Chondrocyte (in vitro differentiated cells): ENCODE measurements at regions not wholly inside any gene's neighbourhood (a gene's known extent, or its start where the extent isn't known, plus 50 kb on each side); places are given as distances from the start of the nearest gene placed in this dataset.

Source experiments
- DNase-seq: peaks from one replicate; pipeline ENCODE4 v3.0.0; 2021; ENCODE audit warnings: mixed read lengths, low spot score
- H3K27ac Mint-ChIP-seq: one replicate; pipeline ENCODE4 v1.8.0; 2021; ENCODE audit warnings: mild to moderate bottlenecking, moderate library complexity, mixed read lengths; ENCODE audit not compliant: unreplicated experiment
- H3K27me3 Mint-ChIP-seq: 2 replicates; pipeline ENCODE4 v1.8.0; 2021; ENCODE audit warnings: low read depth, mixed read lengths
- H3K36me3 Mint-ChIP-seq: 2 replicates; pipeline ENCODE4 v1.8.0; 2021; ENCODE audit warnings: low read depth, mixed read lengths
- H3K4me1 Mint-ChIP-seq: 2 replicates; pipeline ENCODE4 v1.8.0; 2021; ENCODE audit warnings: low read depth, mild to moderate bottlenecking, mixed read lengths
- H3K4me3 Mint-ChIP-seq: one replicate; pipeline ENCODE4 v1.8.0; 2021; ENCODE audit warnings: mild to moderate bottlenecking, moderate library complexity, mixed read lengths; ENCODE audit not compliant: unreplicated experiment
- H3K9me3 Mint-ChIP-seq: 2 replicates; pipeline ENCODE4 v1.8.0; 2021; ENCODE audit warnings: low read depth, mixed read lengths
- TF ChIP-seq, protein P1 (sequence below): fragments of 200-600 bp; sonication (generic); IDR thresholded peaks from 2 replicates; pipeline ENCODE4 v1.5.0; 2021; ENCODE audit warnings: antibody characterized with exemption, mild to moderate bottlenecking, moderate library complexity

DNA sequence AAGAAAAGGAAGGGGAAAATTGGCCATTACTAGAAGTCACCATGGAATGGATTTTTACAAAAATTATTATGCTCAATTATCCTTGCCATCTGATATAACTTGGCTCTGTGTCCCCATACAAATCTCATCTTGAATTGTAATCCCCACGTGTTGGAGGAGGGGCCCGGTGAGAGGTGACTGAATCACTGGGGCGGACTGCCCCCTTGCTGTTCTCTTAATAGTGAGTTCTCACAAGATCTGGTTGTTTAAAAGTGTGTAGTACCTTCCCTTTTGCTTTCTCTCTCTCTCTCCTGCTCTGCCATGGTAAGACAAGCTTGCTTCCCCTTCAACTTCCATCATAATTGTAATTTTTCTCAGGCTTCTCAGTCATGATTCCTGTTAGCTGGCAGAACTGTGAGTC, 1023.6 kb downstream of the XPNPEP1 start:
- no peak for DNase-seq
- Mint-ChIP-seq H3K27ac (no peak overlapping the region), H3K36me3 (no peaks in the 10 kb centered on the region), H3K9me3 (no peaks in the 10 kb centered on the region), H3K4me3 (no peak overlapping the region), H3K27me3 (no peaks in the 10 kb centered on the region), H3K4me1 (no peaks in the 10 kb centered on the region)
- TF ChIP-seq, protein P1, sequence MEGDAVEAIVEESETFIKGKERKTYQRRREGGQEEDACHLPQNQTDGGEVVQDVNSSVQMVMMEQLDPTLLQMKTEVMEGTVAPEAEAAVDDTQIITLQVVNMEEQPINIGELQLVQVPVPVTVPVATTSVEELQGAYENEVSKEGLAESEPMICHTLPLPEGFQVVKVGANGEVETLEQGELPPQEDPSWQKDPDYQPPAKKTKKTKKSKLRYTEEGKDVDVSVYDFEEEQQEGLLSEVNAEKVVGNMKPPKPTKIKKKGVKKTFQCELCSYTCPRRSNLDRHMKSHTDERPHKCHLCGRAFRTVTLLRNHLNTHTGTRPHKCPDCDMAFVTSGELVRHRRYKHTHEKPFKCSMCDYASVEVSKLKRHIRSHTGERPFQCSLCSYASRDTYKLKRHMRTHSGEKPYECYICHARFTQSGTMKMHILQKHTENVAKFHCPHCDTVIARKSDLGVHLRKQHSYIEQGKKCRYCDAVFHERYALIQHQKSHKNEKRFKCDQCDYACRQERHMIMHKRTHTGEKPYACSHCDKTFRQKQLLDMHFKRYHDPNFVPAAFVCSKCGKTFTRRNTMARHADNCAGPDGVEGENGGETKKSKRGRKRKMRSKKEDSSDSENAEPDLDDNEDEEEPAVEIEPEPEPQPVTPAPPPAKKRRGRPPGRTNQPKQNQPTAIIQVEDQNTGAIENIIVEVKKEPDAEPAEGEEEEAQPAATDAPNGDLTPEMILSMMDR: no peak

DNA sequence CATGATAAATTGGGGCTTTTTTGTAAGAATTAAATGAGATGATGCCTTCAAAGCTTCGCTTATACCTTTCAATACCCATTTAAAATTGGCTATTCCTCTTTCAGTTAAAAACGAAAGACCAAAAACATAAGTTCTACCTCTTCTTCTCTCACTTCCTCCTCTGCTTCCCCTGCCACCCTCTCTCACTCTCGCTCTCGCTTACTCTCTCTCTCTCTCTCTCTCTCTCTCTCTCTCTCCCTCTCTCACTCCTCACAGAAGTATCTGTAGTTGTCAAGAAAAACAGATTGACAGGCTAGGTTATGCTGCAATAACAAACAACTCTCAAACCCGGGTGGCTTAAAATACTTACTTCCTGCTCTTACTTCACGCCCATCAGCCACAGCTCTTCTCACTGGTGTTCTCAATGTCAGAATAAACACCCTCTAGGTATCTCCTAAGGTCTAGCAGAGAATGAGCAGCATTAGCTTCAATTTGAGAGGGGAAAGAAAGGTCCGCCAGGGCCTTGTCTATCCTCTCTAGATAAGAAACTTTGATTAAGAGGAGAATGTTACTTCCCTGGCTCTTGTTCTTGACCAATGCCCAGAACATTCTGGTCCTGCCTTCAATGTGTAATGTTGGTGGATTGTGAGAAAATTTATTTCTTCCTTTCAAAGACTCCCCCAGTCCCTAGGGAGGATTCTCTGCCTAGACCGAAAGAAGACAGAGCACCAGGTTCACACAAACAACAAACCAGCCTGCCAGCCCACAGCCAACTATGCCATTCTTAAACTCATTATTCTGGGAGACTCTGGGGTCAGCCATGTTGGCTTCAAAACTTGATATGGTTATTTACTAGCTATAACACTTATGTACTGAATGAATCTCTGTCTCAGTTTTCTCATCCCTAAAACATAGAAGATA, 1028.7 kb downstream of the XPNPEP1 start:
- Mint-ChIP-seq H3K4me1 (no peaks in the 10 kb centered on the region), H3K4me3 (no peak overlapping the region), H3K9me3 (peaks cover 10% of the 10 kb centered on the region), H3K27ac (no peak overlapping the region), H3K27me3 (no peaks in the 10 kb centered on the region), H3K36me3 (no peaks in the 10 kb centered on the region)
- TF ChIP-seq, protein P1: no peak
- no peak for DNase-seq

DNA sequence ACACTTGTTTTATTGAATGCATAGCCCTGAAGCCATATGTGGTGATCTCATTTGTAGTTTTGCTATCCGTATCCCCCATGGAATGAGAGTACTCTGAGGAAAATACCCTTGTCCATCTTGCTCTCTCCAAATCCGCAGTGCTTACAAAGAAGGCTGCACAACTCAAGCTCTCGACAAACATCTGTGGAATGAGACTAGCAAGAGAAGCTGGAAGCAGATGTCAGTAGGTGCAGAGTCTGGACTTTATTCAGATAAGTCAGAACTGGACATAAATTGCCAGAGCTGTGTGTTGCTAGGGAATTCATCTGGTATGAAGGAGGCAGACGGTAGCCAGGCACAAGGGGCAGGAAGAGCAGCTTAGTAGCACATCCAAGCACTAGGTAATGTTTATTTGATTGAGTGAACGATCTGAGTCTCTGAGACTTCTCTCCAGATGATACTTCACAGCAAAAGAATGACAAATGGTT, 1046.2 kb downstream of the XPNPEP1 start:
- Mint-ChIP-seq H3K9me3 (no peaks in the 10 kb centered on the region), H3K4me3 (no peak overlapping the region), H3K36me3 (no peaks in the 10 kb centered on the region), H3K27me3 (peaks cover 7% of the 10 kb centered on the region), H3K4me1 (no peaks in the 10 kb centered on the region), H3K27ac (no peak overlapping the region)
- DNase-seq: no peak
- TF ChIP-seq, protein P1: no peak

DNA sequence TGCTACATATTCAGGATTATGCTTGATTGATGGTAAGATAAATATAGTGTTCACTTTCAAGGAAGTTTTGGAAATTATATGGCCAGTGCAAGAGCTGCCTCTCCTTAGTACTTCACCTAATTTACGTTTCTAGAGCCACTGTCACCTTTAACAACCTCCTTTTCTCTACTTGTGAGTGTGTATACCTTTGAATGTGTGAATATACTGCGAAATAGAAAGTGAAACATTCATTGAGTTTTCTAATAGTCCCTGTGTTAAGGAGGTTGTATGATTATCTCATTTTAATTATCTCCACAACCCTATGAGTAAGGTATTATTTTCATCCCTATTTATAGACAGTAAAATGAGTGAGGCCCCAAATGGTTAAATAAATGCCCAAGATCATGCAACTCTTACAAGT, 1050.5 kb downstream of the XPNPEP1 start:
- no peaks in the 10 kb centered on the region for H3K36me3 Mint-ChIP-seq
- H3K27me3 Mint-ChIP-seq: peaks cover 5% of the 10 kb centered on the region

DNA sequence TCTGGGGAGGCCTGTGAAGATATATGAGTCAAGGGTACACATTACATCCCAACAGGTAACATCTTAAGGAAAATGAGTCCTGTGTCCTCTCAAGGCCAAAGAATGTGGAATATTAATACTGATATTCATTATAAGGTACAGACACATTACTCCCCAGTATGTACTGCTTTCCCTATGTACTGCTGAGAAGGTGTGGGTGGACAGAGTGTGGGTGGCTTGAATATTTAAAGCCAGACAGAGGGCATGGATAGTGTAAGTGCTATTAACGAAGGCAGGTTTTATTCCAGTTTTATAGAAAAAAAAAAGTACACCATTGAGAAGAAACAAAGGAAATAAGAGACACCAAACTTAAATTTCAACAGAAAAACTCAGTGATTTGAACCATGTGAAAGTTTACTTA, 1054.4 kb downstream of the XPNPEP1 start:
- TF ChIP-seq, protein P1: no peak
- Mint-ChIP-seq H3K27ac (no peak overlapping the region), H3K4me3 (no peak overlapping the region), H3K27me3 (peaks cover 2% of the 10 kb centered on the region), H3K9me3 (no peaks in the 10 kb centered on the region), H3K4me1 (no peaks in the 10 kb centered on the region), H3K36me3 (no peaks in the 10 kb centered on the region)
- DNase-seq: no peak

More for the DNA sequence above, 1050.5 kb downstream of the XPNPEP1 start:
- Mint-ChIP-seq H3K9me3 (no peaks in the 10 kb centered on the region), H3K27ac (no peak overlapping the region), H3K4me1 (no peaks in the 10 kb centered on the region), H3K4me3 (no peak overlapping the region)
- TF ChIP-seq, protein P1: no peak
- DNase-seq: no peak
